Activated CD4-positive, alpha-beta T cell treated with anti-CD3 and anti-CD28 coated beads, Interleukin-2, Interleukin-6, amounts not matched to agents 100 ng/mL and 50 ng/mL, durations not matched to agents 16 hours and 8 hours (primary cell): ENCODE measurements at regions not wholly inside any gene's neighbourhood (a gene's known extent, or its start where the extent isn't known, plus 50 kb on each side); places are given as distances from the start of the nearest gene placed in this dataset.
"Not testable (repeated sequence)": the region's sequence is repeated elsewhere in the genome, so short reads cannot be mapped to it uniquely, and the experiment has no call there.

ENCODE experiments used
- DNase-seq: peaks from one replicate; pipeline ENCODE4 v3.0.0-alpha.2; 2020

DNA sequence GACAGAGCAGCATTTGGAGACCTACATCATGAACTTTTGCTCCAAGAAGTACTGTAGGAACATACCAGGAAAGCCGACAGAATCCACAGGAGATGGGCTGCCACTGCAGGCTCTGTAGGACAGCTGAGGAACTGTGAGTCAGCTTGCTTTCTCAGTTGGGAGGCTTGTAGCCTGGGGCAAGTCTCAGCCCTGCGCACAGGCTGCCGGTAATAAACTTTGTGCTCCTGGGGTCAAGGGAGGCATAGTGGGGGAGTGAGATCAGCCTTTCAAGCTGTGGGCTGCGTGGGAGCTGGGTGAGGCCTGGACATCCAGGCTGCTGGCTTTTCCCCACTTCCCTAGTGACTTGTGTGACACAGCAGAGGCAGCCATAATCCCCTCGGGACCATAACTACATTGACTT, 718.0 kb upstream of the CDH10 start:
- DNase-seq: no peak

DNA sequence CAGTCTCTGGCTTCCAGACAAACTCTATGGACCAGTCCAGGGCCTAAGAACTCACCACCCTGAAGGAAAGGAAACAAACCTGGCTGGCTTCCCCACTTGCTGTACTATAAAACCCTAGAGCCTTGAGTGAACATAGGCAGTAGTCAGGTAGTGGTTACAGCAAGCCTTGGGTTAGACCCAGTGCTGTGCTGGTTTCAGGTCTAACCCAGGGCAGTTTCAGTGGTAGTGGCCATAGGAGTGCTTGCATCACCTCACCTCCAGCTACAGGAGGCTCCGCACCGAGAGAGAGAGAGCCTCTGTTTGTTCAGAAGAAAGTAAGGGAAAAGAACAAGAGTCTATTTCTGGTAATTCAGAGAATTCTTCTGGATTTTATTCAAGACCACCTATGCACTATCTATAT, 714.1 kb upstream of the CDH10 start:
- no peak for DNase-seq

DNA sequence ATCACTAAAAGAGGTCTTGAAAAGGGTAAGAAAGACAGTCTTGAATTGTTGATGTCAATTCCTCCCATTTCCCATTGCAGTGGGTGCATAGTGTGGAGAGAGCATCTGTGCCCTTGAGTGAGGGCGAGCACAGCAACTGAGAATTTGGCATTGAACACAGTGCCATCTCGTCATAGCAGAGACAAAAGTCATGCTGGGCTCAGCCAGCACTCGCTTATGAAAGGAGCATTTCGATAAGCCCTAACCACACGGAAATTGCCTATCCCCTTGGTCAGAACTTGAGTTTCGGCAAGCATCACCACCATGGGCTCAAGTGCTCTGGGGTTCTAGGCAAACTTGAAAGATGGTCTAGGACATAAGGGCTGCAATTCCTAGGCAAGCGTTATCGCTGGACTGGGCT, 712.8 kb upstream of the CDH10 start:
- DNase-seq: no peak

DNA sequence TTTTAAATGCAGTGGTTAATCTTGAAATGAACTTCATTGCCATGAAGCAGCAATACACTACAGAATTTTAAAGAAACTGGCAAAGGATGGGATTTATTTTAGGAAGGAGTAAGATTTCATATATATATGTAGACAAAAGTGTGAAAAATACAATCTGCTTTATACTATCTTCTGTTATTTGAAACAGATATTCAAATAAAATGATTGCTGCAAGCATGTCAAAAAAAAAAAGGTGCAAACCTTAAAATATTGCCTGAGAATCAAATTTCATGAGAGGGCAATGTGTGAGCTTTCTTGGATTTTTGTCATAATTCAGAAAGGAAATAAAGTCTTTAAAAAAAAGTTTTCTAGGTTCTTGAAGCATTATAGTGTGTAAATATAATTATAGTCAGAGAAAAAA, 705.0 kb upstream of the CDH10 start:
- DNase-seq: no peak

DNA sequence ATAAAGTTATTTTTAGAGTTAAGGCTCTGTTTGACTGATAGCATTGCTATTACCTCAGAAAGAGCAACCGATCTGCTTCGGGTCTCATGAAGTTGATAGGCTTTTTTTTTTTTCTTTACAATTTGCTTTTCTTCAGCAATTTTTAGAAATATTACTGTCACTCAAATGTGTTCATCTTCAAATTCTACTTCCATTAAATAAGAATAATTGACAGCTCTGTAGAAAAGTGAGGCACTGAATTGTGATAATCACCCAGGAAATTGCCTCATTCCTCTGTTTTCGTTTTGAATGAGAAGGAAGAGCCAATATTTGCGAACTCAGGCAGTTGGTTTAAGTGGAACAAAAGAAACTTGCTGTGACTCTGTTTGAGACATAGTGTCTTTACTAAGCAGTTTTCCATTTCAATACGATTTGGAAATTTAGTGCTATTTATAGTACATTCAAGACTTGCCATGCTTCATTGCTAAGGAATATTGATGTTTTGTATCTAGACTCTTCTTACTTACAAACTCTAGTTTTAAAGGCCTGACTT, 700.5 kb upstream of the CDH10 start:
- DNase-seq: no peak

DNA sequence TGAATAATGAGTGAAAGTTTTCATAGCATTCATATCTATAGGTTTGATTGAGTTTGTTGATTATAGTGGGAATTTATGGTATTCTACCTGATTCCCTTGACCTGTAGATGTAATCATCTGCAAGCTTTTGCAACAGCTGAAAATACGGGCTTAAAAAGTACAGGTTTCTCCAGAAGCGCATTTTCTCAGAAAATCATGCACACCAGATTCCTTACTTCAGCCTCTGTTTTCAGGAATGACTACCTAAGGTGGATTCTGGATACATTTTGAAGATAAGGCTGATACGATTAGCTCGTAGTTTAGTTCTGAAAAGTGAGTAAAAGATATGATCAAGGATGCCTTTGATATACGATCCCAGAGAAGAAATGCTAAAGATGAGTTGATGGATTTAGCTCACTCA, 694.8 kb upstream of the CDH10 start:
- DNase-seq: no peak

DNA sequence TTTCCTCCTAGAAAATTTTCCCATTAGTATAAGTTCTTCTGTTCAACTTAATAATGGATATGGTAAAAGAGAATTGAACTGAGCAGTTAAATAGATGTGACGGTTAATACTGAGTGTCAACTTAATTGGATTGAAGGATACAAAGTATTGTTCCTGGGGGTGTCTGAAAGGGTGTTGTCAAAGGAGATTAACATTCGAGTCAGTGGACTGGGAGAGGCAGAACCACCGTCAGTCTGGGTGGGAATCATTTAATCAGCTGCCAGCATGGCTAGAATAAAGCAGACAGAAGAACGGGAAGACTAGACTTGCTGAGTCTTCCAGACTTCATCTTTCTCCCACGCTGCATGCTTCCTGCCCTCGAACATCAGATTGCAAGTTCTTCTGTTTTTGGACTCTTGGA, 689.6 kb upstream of the CDH10 start:
- no peak for DNase-seq

DNA sequence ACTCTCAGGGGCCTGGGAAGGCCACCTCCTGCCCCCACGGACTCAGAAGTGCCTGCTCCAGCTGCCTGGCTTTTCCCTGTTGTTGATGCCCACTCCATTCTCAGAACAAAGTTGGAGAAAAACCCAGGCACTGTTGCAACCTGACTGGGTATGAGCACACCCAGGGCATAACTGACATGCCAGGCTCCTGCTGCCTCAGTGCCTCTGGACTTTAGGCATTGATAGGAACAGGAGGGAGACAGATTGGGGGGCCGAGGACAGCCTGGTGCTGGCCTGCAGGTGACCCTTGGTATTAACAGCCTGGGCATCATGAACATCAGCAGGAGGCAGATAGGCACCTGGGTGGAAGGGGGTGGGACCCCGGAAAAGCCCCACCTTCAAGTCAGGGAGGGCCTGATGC, 685.9 kb upstream of the CDH10 start:
- no peak for DNase-seq

DNA sequence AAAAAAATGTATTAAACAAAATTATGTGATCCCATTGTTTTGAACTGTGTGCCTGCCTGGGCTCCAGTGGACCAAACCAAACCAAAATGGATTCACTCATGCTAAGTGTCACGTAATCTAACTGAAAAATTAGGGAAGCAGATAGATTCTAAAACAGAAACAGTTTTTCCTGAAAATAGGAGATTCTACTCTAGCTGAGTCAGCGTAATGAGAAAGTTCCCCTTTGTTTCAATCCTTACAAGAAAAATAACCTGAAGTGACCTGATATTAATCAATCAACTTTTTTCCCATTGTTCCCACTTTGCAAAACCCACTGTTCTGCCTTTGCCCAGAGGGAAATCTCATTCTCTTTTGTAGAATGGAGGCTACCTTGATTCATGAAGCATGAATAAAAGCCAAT, 682.4 kb upstream of the CDH10 start:
- no peak for DNase-seq

DNA sequence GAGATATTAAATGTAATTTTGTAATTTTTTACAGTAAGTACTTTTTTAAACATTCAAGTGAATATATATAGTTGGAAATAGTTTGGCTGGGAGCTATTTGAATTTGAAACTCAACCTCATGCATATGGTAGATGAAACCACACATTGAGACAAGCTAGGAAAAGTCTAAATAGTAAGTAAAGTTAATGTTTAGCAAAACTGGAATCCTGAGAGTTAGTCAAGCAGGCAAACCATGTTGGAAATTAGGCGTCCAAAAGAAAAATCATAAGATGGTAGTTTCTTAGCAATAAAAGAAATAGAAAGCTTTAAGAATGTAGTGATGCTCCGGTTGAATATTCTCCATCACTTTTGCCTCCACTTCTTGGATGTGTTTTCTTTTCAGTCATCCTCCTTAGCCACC, 657.1 kb upstream of the CDH10 start:
- DNase-seq: no peak

DNA sequence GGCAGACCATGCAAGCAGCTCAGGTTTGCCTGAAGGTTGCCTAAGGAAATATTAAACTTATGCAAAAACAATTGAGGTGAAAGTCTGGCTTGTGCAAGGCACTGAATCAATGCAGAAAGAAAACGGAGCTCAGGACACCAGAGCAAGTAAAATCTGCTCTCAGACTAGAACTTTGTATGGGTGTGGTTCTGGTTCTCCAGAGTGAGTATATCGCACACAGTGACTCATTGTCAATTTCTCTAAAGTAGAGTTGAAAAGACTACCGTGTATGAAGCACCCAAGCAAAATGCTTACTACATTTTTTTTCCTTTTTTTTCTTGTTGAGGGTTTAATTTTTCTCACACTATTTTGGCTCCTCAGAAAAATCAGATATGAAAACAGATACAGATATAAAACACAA, 650.3 kb upstream of the CDH10 start:
- DNase-seq: no peak

DNA sequence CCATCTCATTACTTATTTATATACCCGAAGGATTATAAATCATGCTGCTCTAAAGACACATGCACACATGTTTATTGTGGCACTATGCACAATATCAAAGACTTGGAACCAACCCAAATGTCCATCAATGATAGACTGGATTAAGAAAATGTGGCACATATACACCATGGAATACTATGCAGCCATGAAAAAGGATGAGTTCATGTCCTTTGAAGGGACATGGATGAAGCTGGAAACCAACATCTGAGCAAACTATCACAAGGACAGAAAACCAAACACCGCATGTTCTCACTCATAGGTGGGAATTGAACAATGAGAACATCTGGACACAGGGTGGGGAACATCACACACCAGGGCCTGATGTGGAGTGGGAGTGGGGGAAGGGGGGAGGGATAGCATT, 645.0 kb upstream of the CDH10 start:
- not testable (repeated sequence) for DNase-seq

DNA sequence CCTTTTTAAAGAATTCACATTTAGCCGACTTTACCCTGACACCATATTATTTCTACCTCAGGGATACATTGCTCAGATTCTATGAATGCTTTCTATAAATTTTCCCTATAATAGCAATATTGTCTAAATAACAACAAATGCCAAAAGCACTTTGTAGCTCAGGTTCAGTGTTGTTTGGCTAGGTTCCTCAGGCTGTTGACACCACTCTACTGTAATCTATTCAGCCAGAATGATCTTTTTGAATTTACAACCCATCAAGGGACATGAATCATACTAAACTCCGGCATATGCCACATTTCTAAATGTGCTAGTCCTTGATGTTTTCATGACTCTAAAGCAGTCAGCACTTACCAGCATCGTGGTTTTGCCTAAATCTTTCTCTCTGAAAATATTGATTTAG, 641.5 kb upstream of the CDH10 start:
- no peak for DNase-seq

DNA sequence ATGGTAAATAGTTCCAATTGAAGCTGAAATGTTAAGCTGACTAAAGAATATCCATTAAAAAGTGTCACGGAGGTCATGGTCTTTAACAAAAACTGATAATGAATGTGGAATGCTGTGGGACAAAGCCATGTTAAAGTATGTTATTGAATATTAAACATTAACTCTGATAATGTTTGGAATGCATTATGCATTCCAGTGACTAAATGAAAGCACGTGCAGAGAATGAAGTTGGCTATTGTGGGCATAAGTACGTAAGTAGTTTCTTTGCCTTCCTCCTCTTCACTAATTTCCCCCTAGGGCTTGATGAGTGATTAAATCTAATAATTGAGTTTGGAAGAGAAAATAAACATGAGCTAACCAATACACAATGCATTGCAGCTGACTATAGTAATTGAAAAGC, 640.4 kb upstream of the CDH10 start:
- DNase-seq: no peak

DNA sequence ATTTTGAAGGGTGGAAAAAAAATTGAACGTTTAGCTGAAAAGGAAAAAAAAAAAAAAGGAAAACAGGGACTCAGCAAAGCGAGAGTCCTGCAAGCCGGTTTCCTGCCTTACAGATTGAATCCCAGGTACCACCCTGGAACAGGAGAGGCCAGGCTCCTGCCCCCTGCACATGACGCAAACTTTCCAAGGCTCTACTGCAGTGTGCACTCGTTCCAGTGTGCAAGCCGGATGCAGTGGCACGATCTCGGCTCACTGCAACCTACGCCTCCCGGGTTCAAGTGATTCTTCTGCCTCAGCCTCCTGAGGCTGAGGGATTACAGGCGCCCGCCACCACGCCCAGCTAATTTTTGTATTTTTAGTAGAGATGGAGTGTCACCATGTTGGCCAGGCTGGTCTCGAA, 618.7 kb upstream of the CDH10 start:
- not testable (repeated sequence) for DNase-seq

DNA sequence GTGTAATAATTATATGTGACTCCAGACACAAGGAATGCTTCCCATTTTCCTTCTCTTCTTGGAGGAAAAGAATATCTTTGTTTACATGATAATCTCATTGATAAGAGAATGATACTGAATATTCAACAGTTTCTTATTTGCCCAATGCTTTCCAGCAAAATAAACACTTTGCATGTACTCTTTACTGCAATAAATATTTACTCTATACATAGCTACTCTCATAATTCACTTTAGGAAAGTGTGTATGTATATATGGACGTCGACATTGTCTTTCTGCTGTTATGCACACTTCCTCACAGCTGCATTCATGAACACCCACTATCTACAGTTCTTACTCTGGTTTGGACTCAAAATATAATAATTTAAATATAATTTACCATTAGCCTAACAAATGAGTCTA, 617.4 kb upstream of the CDH10 start:
- DNase-seq: no peak

DNA sequence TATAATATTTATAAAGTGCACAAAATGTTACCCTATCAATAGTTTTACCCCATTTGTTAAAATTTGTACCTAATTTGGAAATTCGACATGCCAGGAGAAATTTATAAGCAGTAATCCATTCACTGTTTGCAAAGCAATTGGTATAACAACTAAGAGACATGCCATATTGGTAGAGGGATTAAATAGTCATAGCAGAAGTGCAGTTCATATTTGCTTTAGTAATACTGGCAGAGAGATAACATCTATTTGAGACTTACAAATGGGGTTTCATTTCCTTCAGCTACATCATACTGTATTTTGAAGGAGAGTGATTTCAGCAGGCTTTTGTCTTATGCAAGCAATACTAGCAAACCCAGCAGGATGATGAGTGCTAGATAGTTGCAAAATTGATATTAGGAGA, 610.4 kb upstream of the CDH10 start:
- DNase-seq: no peak

DNA sequence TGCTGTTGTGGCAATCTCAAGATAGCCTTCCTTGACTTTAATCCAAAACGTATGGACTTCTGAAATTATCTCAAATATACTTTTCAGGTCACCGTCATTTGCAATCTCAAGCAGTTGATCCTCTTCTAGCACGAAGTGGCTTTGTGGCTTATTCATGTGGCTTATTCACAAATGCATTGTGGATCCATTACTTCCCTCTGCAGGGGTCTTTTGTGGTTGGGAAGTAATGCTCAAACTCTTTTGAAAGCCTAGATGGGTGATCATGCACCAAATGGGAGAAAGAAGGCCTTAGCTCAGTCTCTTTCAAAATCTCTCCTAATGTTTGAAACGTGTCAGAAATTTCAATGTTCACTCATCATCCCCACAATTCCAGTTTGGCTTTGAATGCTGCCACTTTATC, 597.2 kb upstream of the CDH10 start:
- no peak for DNase-seq

DNA sequence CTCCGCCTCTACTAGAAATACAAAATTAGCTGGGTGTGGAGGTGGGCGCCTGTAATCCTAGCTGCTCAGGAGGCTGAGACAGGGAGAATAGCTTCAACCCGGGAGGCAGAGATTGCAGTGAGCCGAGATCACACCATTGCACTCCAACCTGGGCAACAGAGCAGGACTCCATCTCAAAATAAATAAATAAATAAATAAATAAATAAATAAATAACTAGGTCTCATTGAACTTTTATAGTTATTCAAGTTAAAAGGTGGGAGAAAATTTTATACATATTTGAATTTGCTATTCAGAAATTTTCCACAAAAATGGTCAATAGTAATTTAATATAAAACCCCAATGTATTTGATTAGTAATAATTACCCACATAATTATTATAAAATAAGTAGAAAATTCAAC, 593.9 kb upstream of the CDH10 start:
- not testable (repeated sequence) for DNase-seq

DNA sequence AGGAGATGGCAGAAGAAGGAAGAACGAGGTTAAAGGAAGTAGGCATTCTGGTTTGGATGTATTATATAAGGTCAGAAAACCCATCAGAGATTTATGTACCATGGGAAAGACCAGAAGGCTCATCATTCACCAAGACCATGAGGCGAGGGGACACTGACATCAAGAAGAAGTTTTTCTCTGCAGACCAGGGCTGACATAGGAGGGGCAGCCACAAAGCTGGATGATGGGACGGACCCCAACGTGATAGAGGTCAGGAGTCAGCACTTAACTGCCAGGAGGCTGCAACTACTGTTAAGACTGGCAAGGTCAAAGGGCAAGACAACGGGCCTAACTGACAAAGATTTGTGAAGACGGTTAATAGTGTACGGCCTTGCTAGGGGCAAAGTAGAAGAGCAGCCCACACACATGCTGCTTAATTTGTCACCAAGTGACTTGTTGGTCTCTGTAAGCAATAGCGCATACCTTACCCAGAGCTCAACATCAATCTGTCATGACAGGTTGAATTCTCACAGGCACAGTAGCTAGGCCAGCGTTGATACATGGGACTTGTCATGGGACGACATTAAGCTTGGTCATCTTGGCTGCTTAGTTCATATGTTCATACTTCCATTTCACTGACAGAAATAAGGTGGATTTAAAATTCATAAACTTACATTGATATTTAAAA, 579.7 kb upstream of the CDH10 start:
- no peak for DNase-seq

DNA sequence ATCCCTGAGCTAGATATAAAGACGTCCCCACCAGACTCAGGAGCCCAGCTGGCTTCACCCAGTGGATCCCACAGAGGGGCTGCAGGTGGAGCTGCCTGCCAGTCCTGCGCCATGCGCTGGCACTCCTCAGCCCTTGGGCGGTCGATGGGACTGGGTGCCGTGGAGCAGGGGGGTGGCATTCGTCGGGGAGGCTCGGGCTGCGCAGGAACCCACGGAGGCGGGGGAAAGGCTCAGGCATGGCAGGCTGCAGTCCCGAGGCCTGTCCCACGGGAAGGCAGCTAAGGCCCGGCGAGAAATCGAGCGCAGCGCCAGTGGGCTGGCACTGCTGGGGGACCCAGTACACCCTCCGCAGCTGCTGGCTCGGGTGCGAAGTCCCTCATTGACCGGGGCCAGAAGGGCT, 555.1 kb upstream of the CDH10 start:
- not testable (repeated sequence) for DNase-seq

DNA sequence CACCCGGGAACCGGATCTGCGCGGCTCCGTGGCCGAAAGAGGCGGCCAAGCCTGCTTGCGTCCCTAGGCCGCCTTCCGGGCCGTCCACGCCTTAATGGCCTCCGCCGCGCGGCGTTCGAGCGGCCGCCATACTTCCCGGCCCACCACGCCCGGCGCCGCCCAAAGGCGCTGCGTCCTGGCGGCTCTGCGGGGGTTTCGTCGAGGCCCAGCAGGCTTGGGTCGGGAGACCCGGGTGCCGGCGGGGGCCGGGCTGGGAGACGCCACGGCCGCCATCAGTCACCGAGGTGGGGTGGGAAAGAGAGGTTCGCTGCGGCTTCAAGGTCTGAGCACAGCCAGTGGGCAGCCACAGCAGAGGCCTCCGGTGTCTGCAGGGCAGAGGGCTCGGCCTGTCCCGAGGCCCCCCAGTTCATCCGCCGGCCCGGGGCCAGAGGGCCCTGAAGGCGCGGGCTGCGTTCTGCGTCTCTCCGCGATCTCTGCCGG, 545.8 kb upstream of the CDH10 start:
- DNase-seq: no peak

DNA sequence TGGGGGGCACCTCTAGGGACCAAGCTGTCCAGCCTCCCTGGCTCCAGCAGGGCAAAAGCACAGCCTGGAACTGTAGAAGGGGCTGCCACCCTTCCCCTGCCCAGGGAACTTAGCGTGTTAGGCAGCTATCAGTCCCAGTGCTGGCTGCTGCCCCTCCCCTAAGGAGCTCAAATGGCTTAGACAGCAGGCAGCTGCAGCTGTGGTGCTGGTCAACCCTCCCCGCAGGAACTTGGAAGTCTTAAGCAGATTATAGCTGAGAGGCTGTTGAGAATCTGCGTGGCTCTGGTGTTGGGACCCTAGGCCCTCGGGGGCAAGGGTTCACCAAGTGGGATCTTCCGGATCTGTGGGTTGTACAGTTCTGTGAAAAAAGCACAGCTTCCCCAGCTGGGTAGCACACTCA, 536.5 kb upstream of the CDH10 start:
- no peak for DNase-seq

DNA sequence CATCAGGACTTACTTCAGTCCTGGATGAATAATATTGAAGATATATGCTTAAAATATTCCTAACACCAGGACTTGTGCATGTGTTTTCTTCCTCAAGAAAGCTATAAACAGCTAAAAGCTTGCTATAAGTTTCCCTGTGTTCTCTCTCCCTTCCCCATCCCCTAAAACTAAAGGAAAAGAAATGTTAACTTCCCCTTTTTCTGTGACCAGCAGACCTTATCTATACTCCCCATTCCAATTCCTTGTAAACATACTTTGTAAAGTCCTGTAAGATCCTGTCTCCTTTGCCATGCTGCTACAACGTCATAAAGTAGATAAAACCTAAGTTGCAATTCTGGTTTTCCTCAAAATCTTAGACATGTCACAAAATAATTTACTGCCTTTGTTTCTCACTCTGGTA, 517.8 kb upstream of the CDH10 start:
- DNase-seq: not testable (repeated sequence)

DNA sequence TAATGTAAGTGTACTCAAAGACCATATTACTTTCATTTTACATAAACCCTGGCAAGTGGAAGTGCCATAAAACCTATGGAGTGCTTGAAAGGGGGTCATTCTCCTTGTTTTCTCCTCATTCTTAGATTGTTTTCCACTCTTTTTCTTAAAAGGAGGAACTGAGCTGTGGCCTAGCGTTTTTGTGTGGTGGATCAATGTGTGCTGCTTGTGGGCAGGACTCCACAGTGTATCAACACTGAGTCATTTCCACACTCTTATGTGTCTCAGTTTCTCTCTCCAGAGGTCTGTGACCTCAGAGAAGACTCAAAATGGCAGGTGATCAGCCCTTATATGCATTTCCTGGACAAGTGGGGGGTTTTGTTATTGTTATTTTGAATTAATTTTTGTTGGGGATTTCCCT, 516.1 kb upstream of the CDH10 start:
- DNase-seq: no peak
